GM12878 (cell line): ENCODE measurements at regions not wholly inside any gene's neighbourhood (a gene's known extent, or its start where the extent isn't known, plus 50 kb on each side); places are given as distances from the start of the nearest gene placed in this dataset.

Source experiments
- EGR1 ChIP-seq, 2 experiments: IDR thresholded peaks; 1 replicate in 1 of 2; 2 replicates in 1 of 2; pipeline ENCODE4 v1.6.1; 2011 to 2012; ENCODE audit warnings: low read depth in 2 of 2, low read length in 2 of 2, borderline replicate concordance in 1 of 2, mild to moderate bottlenecking in 1 of 2, moderate library complexity in 1 of 2
- EP300 ChIP-seq, 2 experiments: fragments of 150-350 bp in 1 of 2; IDR thresholded peaks; 2 replicates each; pipeline ENCODE4 v1.6.1; 2011 to 2012; ENCODE audit warnings: low read depth in 2 of 2, low read length in 2 of 2, borderline replicate concordance in 1 of 2, improper control_type of control experiment in 1 of 2, inconsistent platforms in 1 of 2; ENCODE audit not compliant: control insufficient read depth in 1 of 2
- POLR2AphosphoS5 ChIP-seq: IDR thresholded peaks from 2 replicates; pipeline ENCODE4 v1.6.1; 2011; ENCODE audit warnings: mild to moderate bottlenecking, low read length, inconsistent platforms
- RBBP5 ChIP-seq: fragments of 200-600 bp; sonication (generic); conservative IDR thresholded peaks from 2 replicates; pipeline ENCODE4 v1.6.1; 2016

- TF ChIP-seq EP300 (IDR thresholded peaks at IDR 0.05; ENCODE audit: borderline replicate concordance in 1 of 2, control insufficient read depth in 1 of 2, low read depth in 2 of 2, low read length in 2 of 2) (no peak), POLR2AphosphoS5 (no peak), EGR1 (IDR thresholded peaks at IDR 0.05; ENCODE audit: borderline replicate concordance in 1 of 2, low read depth in 2 of 2, low read length in 2 of 2) (no peak), RBBP5 (no peak)
Observed at GRCh38 chr3:31274326-31275024, 258.2 kb upstream of the STT3B start.
